GM18505 (cell line): ENCODE measurements at regions not wholly inside any gene's neighbourhood (a gene's known extent, or its start where the extent isn't known, plus 50 kb on each side); places are given as distances from the start of the nearest gene placed in this dataset.

ENCODE experiments used
- ATAC-seq: cut with Tn5 transposase; IDR thresholded peaks from one replicate; pipeline ENCODE4 v1.9.1; 2021; ENCODE audit not compliant: unreplicated experiment
- POLR2A ChIP-seq: IDR thresholded peaks from 4 replicates; pipeline ENCODE4 v1.6.1; 2011; ENCODE audit warnings: borderline replicate concordance; ENCODE audit not compliant: insufficient read depth, insufficient read length; ENCODE audit errors: extremely low read depth

DNA sequence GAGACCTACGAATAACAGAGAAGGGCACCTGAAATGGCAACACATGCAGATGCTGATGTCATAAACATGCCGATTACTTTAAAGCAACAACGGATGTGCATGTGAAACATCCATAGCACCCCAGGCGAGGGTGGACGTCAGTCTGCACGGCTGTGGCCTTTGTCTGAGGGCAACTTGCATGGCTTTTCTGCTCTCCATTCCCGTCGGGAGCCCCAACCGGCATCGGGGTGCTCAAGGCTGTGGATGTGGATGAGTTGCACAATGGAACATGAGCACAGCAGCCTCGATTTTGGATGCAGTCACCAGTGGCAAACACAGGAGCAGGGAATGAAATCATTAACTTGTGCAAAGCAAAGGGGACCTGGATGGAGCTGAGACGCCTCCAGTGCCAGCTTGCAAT, 298.2 kb upstream of the SALL3 start:
- TF ChIP-seq POLR2A, result no peak
- no peak for ATAC-seq

DNA sequence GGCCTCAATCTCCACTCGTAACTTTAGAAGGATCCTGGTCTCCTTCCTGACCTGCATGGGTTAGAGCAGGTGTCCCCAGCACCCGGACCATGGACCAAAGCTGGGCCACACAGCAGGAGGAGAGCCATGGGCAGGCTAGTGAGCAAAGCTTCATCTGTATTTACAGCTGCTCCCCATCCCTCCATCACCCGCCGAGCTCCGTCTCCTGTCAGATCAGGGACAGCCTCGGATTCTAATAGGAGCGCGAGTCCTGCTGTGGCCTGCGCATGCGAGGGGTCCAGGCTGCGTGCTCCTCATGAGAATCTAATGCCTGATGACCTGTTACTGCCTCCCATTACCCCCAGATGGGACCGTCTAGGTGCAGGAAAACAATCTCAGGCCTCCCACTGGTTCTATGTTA, 297.7 kb upstream of the SALL3 start:
- ATAC-seq, result no peak
- no peak for TF ChIP-seq POLR2A

DNA sequence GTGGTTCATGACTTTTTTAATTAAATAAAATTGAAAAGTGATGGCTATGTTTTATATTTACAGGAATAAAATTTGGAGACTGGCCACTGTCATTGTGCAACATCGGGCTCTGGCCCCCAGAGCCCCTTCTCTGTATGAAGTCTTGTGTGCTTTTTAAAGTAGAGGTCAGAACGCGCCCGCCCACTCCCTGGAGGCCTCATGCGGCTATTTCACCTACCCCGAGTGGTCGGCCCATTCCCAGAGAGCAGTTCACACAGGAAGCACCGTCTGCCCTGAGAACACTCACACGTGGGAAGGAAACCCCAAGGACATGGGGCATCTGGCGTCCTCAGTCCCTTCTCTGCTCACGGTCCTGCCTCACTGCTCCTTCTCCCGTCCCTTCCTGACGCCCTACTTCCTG, 296.9 kb upstream of the SALL3 start:
- ATAC-seq, result no peak

DNA sequence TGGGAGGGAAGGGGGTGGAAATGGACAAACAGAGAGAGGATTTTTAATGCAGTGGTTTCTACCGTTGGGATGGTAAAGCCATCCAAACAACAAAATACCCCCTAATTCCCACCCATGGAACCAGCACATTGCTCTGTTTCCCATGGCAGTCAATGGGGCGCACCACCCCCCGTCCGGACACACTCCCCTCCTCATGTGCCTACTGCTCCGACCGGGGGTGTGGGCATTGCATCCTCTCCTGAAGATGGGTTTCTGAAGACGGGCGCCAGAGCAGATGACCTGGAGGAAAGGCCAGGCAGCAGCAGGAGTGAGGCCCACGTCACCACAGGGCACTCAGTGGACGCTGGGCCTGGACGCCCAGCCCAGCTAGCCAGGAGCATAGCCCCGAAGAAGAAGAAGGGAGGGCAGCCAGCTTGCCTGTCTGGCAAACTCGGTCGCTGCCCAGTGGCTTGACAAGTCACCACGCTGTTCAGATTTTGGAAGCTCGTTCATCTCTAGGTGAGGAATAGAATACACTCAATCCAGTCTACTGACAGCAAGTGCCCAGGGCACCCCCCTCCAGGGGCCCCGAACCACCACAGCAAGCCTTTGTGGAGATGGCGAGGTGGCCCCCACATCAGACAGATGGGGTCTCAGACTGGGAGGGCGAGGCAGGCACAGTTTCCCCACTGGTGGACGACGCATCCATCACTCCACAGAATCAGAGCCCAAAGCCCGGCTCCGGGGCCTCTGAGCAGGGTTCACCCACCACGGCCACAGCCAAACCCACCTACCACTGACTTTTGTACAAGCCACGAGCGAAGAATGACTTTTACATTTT, 296.2 kb upstream of the SALL3 start:
- no peak for TF ChIP-seq POLR2A

More for the DNA sequence above, 296.9 kb upstream of the SALL3 start:
- TF ChIP-seq POLR2A, result no peak

DNA sequence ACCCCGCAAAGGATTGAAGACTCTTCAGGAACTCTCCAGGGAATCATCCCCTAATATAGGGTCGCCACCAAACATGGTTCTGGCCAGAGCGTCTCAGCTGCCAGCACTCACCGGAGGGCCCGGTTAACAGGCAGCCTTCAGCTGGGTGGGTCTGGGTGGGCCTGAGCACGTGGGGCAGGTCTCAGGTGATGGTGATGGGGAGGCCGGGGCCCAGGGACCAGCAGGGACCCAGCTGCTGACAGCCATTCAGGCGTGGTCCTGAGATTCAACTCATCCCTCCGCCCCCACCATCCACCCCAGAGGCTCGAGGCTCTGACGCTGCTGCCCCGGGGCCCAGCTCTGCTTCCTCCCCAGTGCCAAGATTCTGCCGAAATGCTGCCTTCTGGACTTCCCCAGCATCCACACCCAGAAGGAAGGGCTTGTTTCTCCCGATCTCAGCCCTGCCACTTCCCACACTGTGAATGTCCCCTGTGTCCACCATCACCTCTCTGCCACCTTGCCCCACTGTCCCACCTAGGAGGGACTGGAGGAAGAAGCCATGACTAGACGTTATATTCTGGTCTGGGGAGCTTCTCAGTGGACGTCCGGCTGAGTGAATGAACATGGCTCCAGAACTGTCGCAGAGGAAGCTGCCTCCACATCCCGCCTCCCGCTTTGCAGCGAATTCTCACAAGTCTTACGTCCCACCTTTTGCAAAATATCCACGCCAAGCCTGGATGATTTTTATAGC, 294.2 kb upstream of the SALL3 start:
- no peak for TF ChIP-seq POLR2A
- ATAC-seq, result no peak

More for the DNA sequence above, 296.2 kb upstream of the SALL3 start:
- no peak for ATAC-seq

DNA sequence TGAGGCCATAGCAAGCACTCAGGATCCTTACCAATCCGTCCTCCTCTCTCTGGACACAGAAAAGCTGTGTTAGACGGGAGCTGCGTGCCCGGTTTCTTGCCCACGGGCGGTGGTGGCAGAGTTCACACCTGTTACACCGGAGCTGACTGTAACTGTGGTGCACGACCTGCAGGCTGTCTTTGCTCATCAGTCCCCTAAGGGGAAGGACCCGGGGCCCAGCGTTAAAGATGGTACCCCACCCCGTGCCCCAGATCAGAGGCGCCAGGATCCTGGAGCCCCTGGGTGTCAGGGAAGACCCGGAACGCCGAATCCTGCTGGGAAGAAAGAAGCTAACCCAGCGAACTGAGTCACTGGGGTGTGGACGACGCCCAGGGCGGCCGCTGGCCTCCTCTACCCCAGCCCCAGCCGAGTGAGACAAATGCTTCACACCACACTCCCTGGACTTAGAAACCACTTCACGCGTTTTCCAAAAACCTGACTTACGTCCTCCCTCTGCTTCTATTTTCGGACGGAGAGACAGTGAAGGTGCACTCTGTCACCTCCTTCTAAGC, 293.6 kb upstream of the SALL3 start:
- ATAC-seq, result no peak
- TF ChIP-seq POLR2A, result no peak

DNA sequence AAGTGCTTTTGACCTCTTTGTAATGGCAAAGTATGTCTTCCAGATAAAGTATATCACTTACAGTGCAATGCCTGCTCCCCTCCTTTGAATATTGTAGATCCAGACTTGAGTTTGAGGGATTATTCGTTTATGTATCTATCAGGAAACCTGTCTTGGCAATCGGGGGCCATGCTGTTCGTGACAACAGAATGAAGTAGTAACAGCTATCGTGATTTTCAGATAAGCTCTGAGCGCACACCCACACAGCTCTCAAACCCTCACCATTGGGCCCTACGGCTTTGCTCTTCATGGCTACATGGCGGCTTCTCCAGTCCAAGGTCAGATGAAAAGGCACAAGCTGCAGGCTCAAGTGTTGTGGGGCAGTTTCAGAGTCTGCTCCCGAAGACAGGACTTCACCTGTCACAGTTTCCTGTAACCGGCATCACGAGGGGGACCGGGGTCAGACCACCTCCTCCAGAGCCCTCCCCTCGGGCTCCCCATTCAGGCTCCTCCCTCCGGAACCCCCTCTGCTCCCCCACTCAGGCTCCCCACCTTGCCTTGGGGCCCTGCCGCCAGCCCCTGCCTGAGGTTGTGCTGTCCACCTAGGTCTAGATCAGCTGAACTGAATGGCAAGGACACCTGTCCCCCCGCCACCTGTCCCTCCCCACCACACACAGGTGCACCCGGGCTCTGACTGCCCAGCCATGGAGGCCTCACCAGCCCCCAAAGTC, 292.5 kb upstream of the SALL3 start:
- no peak for TF ChIP-seq POLR2A
- ATAC-seq, result no peak

DNA sequence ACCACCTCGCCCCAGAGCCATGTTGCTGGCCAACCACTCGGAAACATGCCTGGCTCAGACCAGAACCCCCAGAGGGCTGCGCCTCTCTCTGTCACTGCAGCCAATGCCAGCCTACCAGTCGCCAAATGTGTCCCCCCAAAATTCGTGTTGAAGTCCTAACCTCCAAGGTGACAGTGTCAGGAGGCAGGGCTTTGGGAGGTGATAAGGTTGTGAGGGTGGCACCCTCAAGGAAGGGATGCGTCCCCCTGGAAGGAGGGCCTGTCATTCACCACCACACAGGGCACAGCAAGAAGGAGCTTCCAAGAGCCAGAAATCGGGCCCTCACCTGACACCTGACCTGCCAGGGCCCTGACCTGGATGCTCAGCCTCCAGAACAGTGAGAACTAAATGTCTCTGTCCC, 291.9 kb upstream of the SALL3 start:
- TF ChIP-seq POLR2A, result no peak
- ATAC-seq, result no peak

DNA sequence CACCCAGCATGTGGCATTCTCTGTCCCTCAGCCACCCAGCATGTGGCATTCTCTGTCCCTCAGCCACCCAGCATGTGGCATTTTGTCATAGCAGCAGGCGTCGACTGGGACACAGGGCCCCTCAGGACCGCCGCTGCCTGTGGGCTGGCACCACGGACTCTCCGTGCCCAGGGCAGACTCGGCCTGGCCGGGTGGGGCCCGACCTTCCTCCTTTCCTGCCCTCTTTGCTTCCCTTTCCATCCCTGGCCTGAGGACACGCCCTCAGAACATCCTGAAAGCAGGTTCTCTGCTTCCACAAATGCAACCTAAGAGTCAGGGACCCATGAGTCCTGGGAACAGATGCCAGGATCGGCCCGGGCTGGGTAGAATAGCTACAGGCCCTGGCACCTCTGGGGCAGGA, 291.4 kb upstream of the SALL3 start:
- no peak for ATAC-seq
- no peak for TF ChIP-seq POLR2A

DNA sequence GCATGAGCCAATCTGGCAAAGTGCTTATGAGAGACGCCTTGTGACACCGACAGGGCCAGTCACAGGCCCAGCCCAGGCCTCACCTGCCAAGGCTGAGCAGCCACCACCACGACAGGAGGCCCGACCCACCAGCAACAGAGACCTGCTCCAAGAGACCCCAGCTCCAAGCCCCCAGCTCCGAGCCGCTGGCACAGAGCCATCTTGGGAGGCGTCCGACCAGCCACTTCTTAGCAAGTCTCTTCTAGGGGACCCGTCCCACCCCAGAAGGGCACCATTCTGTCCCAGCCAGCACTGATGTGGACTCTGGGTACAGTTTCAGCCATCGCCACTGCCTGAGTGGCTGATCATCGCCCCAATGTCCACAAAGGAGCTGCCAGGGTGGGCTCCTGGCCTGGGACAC, 290.7 kb upstream of the SALL3 start:
- no peak for ATAC-seq
- TF ChIP-seq POLR2A, result no peak

DNA sequence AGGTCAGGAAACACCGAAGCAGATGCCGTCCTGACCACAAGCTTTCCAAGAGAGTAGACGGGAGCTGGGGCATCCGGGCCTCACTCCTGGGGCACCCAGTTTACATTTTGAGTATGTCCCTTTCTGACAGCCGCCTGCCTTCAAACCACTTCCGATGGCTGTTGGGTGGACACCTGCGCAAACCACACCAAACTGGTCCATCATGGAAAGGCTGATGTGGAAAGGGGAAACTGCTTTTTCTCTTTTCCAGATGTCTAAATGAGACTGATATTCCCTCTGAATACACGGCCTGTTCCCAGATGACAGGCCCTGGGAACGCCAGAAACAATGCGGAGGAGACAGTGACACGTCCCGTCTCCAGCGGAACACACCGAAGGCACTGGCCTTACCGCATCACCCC, 290.0 kb upstream of the SALL3 start:
- no peak for ATAC-seq
- TF ChIP-seq POLR2A, result no peak

DNA sequence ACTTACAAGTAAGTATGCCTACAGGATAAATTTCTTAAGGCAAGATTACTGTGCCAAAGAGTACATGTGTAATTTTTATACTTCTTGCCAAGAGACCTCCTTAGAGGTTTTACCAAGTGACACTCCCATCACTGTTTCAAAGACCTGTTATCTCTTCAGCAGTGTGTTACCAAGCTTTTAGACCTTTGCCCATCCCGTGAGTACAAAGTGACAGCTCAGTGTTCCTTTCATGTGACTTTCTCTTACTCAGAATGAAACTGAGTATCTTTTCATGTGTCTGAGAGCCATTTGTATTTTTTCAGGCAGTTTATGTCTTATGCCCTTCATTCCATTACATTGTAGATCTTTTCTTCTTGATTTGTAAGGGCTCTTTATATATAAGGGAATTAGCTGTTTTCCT, 287.5 kb upstream of the SALL3 start:
- no peak for ATAC-seq
- no peak for TF ChIP-seq POLR2A

DNA sequence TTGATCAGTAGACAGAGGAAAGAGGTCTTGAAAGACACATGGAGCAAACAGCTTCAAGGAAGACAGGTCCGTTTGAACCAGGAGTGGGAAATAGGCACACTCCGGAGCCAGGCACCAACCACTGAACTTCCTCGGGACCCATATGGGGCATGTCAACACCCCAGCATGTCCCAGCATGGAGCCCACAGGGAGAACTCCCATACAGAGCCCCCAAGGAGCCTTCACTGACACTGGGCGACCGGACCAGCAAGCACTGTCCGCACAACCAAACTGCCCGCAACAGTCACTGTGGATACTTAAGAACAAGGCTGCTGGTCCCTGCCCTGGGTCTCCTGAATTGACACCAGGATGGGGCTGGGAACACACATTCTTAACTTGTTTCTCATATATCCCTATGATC, 286.2 kb upstream of the SALL3 start:
- ATAC-seq, result no peak
- TF ChIP-seq POLR2A, result no peak
